IMR-90 (cell line): ENCODE measurements at regions not wholly inside any gene's neighbourhood (a gene's known extent, or its start where the extent isn't known, plus 50 kb on each side); places are given as distances from the start of the nearest gene placed in this dataset.

Experiments
- BHLHE40 ChIP-seq: fragments of 150-350 bp; IDR thresholded peaks from 2 replicates; pipeline ENCODE4 v1.6.1; 2016; ENCODE audit warnings: mild to moderate bottlenecking, low read depth, low read length
- CEBPB ChIP-seq: IDR thresholded peaks from 2 replicates; pipeline ENCODE4 v1.6.1; 2012; ENCODE audit warnings: low read depth, low read length, improper control_type of control experiment
- MAZ ChIP-seq: IDR thresholded peaks from 2 replicates; pipeline ENCODE4 v1.6.1; 2012; ENCODE audit warnings: low read depth, mild to moderate bottlenecking, low read length, improper control_type of control experiment, moderate library complexity, borderline replicate concordance
- POLR2A ChIP-seq: IDR thresholded peaks from 2 replicates; pipeline ENCODE4 v1.6.1; 2012; ENCODE audit warnings: mild to moderate bottlenecking, low read depth, low read length
- RAD21 ChIP-seq: IDR thresholded peaks from 2 replicates; pipeline ENCODE4 v1.6.1; 2012; ENCODE audit warnings: low read length, improper control_type of control experiment
- TF ChIP-seq, protein P1 (sequence below): conservative IDR thresholded peaks from 2 replicates; pipeline ENCODE4 v1.5.1; 2012; ENCODE audit warnings: mild to moderate bottlenecking, low read depth, low read length, improper control_type of control experiment
- TF ChIP-seq, protein P2 (sequence below): fragments of 150-350 bp; IDR thresholded peaks from 2 replicates; pipeline ENCODE4 v1.6.1; 2016; ENCODE audit warnings: low read depth, mild to moderate bottlenecking, low read length, moderate library complexity, borderline replicate concordance
- TF ChIP-seq, protein P3 (sequence below): fragments of 150-350 bp; IDR thresholded peaks from 2 replicates; pipeline ENCODE4 v1.6.1; 2017; ENCODE audit warnings: mild to moderate bottlenecking, antibody characterized with exemption, low read length, low read depth

DNA sequence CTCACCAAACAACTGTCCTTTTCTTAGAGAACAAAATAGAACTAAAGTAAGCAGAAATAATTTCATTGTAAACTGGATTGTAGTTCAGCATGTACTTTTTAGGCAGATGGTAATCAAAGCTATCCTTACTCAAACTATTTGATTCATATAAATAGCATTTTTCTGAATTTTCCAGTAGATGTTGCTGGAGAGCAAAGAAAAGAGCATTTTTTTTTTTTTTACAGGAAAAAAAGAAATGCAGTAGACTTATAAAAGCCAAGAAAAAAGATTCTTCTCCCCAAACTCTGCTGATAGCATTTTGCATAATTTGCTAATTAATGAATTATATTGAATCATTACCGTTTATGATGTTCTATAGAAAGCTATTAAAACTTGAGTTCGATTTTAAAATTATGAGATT lies 715.3 kb upstream of the WWC1 start:
- TF ChIP-seq, protein P1, sequence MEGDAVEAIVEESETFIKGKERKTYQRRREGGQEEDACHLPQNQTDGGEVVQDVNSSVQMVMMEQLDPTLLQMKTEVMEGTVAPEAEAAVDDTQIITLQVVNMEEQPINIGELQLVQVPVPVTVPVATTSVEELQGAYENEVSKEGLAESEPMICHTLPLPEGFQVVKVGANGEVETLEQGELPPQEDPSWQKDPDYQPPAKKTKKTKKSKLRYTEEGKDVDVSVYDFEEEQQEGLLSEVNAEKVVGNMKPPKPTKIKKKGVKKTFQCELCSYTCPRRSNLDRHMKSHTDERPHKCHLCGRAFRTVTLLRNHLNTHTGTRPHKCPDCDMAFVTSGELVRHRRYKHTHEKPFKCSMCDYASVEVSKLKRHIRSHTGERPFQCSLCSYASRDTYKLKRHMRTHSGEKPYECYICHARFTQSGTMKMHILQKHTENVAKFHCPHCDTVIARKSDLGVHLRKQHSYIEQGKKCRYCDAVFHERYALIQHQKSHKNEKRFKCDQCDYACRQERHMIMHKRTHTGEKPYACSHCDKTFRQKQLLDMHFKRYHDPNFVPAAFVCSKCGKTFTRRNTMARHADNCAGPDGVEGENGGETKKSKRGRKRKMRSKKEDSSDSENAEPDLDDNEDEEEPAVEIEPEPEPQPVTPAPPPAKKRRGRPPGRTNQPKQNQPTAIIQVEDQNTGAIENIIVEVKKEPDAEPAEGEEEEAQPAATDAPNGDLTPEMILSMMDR, result 0 out of 2 replicates have a peak, but pooled peaks have one; percentile 12
- TF ChIP-seq RAD21 (no peak; the same call in 1 of the 2 replicates), BHLHE40 (no peak), CEBPB (no peak), MAZ (no peak), POLR2A (no peak)
- TF ChIP-seq, protein P2, sequence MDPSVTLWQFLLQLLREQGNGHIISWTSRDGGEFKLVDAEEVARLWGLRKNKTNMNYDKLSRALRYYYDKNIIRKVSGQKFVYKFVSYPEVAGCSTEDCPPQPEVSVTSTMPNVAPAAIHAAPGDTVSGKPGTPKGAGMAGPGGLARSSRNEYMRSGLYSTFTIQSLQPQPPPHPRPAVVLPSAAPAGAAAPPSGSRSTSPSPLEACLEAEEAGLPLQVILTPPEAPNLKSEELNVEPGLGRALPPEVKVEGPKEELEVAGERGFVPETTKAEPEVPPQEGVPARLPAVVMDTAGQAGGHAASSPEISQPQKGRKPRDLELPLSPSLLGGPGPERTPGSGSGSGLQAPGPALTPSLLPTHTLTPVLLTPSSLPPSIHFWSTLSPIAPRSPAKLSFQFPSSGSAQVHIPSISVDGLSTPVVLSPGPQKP, result no peak
- TF ChIP-seq, protein P3, sequence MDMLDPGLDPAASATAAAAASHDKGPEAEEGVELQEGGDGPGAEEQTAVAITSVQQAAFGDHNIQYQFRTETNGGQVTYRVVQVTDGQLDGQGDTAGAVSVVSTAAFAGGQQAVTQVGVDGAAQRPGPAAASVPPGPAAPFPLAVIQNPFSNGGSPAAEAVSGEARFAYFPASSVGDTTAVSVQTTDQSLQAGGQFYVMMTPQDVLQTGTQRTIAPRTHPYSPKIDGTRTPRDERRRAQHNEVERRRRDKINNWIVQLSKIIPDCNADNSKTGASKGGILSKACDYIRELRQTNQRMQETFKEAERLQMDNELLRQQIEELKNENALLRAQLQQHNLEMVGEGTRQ, result no peak
